Neuron (in vitro differentiated cells): ENCODE measurements at regions not wholly inside any gene's neighbourhood (a gene's known extent, or its start where the extent isn't known, plus 50 kb on each side); places are given as distances from the start of the nearest gene placed in this dataset.

Source experiments
- H2AFZ ChIP-seq: one replicate; pipeline ENCODE4 v1.6.1; 2013; ENCODE audit warnings: low read depth, mild to moderate bottlenecking, inconsistent platforms, low read length, moderate library complexity
- H3K27me3 ChIP-seq: one replicate; pipeline ENCODE4 v1.6.1; 2013; ENCODE audit warnings: low read length; ENCODE audit not compliant: insufficient read depth
- H3K36me3 ChIP-seq: one replicate; pipeline ENCODE4 v1.6.1; 2013; ENCODE audit warnings: low read length; ENCODE audit not compliant: insufficient read depth
- H3K4me1 ChIP-seq: one replicate; pipeline ENCODE4 v1.6.1; 2013; ENCODE audit warnings: low read length; ENCODE audit not compliant: insufficient read depth
- H3K4me3 ChIP-seq: 2 replicates; pipeline ENCODE4 v1.5.1; 2013; ENCODE audit warnings: mild to moderate bottlenecking, low read length, moderate library complexity
- H3K9me3 ChIP-seq: one replicate; pipeline ENCODE4 v1.6.1; 2013; ENCODE audit warnings: low read length

DNA sequence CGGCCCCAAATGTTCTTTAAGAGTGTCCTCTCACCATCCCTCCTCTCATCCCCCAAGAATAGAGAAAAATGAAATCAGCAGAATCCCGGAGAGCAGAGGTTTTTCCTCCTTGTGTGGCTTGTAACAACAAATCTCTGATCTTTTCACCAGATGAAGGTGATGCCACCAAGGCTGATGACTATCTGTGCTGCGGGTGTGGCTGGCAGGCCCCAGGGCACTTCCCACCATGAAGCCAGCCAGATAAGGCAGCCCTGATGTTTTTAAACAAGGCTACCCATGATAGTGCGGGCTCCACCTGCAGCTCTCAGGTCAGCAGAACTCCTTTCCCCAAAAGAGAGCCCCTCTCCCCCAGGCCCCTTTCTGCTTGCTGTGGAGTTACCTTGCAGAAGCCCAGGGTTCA is 58.0 kb upstream of the PARP11 start:
- H3K4me3 ChIP-seq: no peak overlapping the region
- no peaks in the 10 kb centered on the region for H3K27me3 ChIP-seq
- peaks cover 45% of the 10 kb centered on the region for H3K4me1 ChIP-seq
- no peak overlapping the region for H2AFZ ChIP-seq
- peaks cover 1% of the 10 kb centered on the region for H3K9me3 ChIP-seq
- no peaks in the 10 kb centered on the region for H3K36me3 ChIP-seq

DNA sequence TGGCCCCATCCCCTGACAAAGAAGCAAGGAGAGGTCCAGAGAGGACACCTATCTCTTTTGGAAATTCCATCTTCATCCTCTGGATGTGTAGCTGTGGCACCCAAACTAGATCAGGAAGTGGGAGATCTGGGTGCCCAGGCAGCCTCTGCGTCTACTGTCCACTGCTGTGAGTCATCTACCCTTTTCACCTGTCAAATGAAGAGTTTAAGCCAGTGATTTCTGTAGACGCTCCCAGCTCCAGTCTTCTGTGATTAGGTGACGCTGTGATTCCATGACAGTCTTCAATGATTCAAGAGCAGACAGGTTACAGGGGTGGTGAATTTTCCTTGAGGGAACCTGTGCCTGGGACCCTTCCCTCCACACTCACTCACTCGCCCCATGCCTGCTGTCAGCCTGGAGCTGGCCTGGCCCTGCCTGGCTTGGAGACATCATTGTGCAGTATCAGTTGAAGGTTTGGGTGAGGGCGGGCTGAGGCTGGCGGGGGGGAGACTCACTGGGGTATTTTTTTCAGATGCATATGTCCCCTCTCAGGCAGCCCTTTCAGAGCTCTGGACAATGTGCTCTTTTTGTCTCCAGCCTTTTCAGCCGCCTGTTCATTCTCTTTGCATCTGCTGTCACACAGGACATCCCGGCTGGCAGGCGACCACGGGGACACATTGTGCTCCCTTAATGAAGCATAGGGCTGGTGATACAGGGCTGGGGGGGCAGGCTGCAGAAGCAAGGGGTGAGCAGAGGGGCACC is 56.8 kb upstream of the PARP11 start:
- Histone ChIP-seq H3K4me3 (no peak overlapping the region), H3K9me3 (peaks cover 8% of the 10 kb centered on the region), H3K27me3 (no peaks in the 10 kb centered on the region), H3K36me3 (no peaks in the 10 kb centered on the region), H3K4me1 (peaks cover 45% of the 10 kb centered on the region), H2AFZ (no peak overlapping the region)

DNA sequence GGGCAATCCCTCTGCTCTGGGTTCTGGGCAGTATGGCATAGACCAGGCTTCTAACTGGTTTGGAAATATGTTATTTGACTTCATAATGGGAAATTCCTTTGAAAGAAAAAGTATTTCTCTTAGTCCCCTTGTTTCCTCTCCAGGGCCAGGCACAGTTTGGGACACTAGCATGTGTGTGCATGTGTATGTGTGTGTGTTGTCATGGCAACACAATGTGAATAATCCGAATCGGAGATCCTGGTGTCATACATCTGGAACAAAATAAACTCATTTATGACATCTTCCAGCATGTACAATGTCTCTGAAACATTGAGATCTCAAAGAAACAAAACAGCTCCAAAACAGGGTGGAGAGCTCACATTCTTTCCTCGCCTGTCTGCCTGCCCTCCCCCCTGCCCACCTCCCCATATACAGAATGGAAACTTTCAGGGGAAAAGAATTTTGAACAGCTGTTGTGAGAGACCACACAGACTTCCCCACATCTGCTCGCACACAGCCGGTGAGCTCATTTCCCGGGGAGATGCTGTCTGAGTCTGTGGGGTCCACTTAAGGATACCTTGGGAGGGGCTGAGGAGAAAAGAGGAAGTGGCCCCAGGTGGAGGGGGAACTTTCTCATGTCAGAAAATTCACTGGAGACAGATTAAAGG is 55.5 kb upstream of the PARP11 start:
- H3K36me3 ChIP-seq: no peaks in the 10 kb centered on the region
- H3K9me3 ChIP-seq: peaks cover 8% of the 10 kb centered on the region
- H2AFZ ChIP-seq: no peak overlapping the region
- peaks cover 45% of the 10 kb centered on the region for H3K4me1 ChIP-seq
- no peak overlapping the region for H3K4me3 ChIP-seq
- peaks cover 3% of the 10 kb centered on the region for H3K27me3 ChIP-seq

DNA sequence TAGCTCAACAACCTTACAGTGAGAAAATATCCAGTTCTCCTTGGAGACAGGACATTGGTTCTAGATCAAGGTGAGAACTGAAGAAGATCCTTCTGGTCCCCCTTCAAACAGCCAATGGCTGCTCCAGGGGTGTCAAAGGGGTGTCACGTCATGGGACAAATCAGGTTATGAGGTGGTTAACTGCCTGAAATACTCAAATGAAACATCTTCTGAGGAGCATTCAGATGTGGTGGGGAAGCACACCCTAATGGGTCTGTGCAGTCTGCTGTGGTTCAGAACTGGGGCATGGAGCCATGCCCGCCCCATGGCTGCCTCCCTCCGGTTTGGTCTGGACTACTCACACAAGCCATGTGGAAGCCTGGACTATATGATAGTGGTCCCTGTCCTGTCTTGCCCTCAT is 52.4 kb upstream of the PARP11 start:
- H3K36me3 ChIP-seq: no peaks in the 10 kb centered on the region
- peaks cover 10% of the 10 kb centered on the region for H3K27me3 ChIP-seq
- H3K4me3 ChIP-seq: no peak overlapping the region
- no peak overlapping the region for H2AFZ ChIP-seq
- H3K4me1 ChIP-seq: peaks cover 38% of the 10 kb centered on the region
- peaks cover 8% of the 10 kb centered on the region for H3K9me3 ChIP-seq

DNA sequence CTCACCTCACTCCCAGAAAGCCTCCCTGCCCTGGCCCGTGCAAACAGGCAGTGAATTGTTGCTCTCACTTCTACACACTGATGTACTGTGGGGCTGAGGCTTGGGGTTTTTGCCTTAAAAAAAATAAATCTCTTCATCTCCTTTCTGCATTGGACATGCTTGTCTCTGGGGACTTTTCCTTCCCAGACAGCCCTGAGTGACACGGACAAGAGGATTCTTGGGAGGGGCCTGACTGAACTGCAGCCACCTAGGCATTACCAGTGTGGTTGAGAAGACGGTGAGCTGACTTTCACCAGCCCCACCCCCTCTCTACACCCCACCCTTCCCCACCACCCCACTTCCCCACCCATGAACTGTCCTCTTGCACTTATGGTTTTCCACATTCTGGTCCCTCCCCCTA is 51.6 kb upstream of the PARP11 start:
- Histone ChIP-seq H2AFZ (no peak overlapping the region), H3K27me3 (peaks cover 10% of the 10 kb centered on the region), H3K4me3 (no peak overlapping the region), H3K9me3 (peaks cover 8% of the 10 kb centered on the region), H3K36me3 (no peaks in the 10 kb centered on the region), H3K4me1 (peaks cover 39% of the 10 kb centered on the region)

DNA sequence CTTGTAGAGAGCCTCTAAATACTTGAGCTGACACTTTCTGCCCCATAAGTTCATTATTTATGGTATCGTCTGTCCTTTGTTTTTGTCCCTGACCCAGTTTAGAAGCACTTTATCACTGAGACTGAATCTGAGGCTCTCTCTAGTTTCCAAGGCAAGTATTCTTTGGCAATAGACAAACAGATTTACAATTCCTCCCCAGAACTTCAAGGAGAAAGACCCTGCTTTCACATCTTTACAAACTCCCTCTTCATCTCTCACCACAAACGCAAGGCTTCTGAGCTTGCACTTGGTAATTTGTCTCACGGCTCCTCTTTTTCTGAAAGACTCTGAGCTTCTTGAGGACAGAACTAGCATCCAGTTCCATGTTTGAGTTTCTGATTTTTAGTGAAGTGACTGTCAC is 49.8 kb upstream of the PARP11 start:
- H2AFZ ChIP-seq: no peak overlapping the region
- H3K4me3 ChIP-seq: no peak overlapping the region
- H3K36me3 ChIP-seq: no peaks in the 10 kb centered on the region
- peaks cover 18% of the 10 kb centered on the region for H3K27me3 ChIP-seq
- peaks cover 12% of the 10 kb centered on the region for H3K9me3 ChIP-seq
- peaks cover 27% of the 10 kb centered on the region for H3K4me1 ChIP-seq
